GM23338 (cell line): ENCODE measurements at regions not wholly inside any gene's neighbourhood (a gene's known extent, or its start where the extent isn't known, plus 50 kb on each side); places are given as distances from the start of the nearest gene placed in this dataset.

Experiments
- CREB1 ChIP-seq: fragments of 250-450 bp; sonication (Bioruptor Pico); IDR thresholded peaks from 2 replicates; pipeline ENCODE4 v1.5.0; 2020; ENCODE audit warnings: low read depth, mild to moderate bottlenecking, moderate library complexity
- CTCF ChIP-seq, 2 experiments: fragments of 200-600 bp in 1 of 2; sonication (generic) in 1 of 2; conservative IDR thresholded peaks; 2 replicates each; pipeline versions ENCODE4 v1.5.1 to v1.6.1; 2016 to 2017; ENCODE audit warnings: antibody characterized with exemption in 2 of 2, low read depth in 2 of 2, mild to moderate bottlenecking in 2 of 2, moderate library complexity in 1 of 2
- ETS1 ChIP-seq: IDR thresholded peaks from 2 replicates; pipeline ENCODE4 v1.6.1; 2016; ENCODE audit warnings: antibody characterized with exemption
- EZH2 ChIP-seq: fragments of 200-600 bp; sonication (generic); IDR thresholded peaks from one replicate; pipeline ENCODE4 v1.8.0; 2017; ENCODE audit warnings: antibody characterized with exemption, mild to moderate bottlenecking, low read depth; ENCODE audit not compliant: unreplicated experiment
- EZH2phosphoT487 ChIP-seq: fragments of 200-600 bp; sonication (generic); IDR thresholded peaks from one replicate; pipeline ENCODE4 v1.8.1; 2018; ENCODE audit warnings: antibody characterized with exemption; ENCODE audit not compliant: unreplicated experiment
- JUNB ChIP-seq: IDR thresholded peaks from one replicate; pipeline ENCODE4 v1.6.1; 2016; ENCODE audit warnings: antibody characterized with exemption; ENCODE audit not compliant: unreplicated experiment
- NANOG ChIP-seq: IDR thresholded peaks from 2 replicates; pipeline ENCODE4 v1.6.1; 2016; ENCODE audit warnings: antibody characterized with exemption, borderline replicate concordance
- POLR2AphosphoS5 ChIP-seq: IDR thresholded peaks from 2 replicates; pipeline ENCODE4 v1.6.1; 2016; ENCODE audit warnings: antibody characterized with exemption, low read depth
- REST ChIP-seq: IDR thresholded peaks from one replicate; pipeline ENCODE4 v1.6.1; 2018; ENCODE audit warnings: antibody characterized with exemption; ENCODE audit not compliant: unreplicated experiment
- STAT1 ChIP-seq: IDR thresholded peaks from one replicate; pipeline ENCODE4 v1.6.1; 2016; ENCODE audit warnings: antibody characterized with exemption; ENCODE audit not compliant: unreplicated experiment

GRCh38 chr2:173673640-173674039 lies 291.5 kb downstream of the SP3 start:
- TF ChIP-seq CTCF (conservative IDR thresholded peaks at IDR 0.05; ENCODE audit: low read depth in 2 of 2) (no peak), POLR2AphosphoS5 (no peak), EZH2phosphoT487 (no peak), EZH2 (no peak), REST (no peak), CREB1 (CRISPR knock-in tag) (no peak), JUNB (no peak), NANOG (no peak), STAT1 (no peak), ETS1 (no peak)
